GM21447 (cell line): ENCODE measurements at regions not wholly inside any gene's neighbourhood (a gene's known extent, or its start where the extent isn't known, plus 50 kb on each side); places are given as distances from the start of the nearest gene placed in this dataset.

Experiments used
- ATAC-seq: cut with Tn5 transposase; IDR thresholded peaks from one replicate; pipeline ENCODE4 v1.9.1; 2021; ENCODE audit not compliant: unreplicated experiment

DNA sequence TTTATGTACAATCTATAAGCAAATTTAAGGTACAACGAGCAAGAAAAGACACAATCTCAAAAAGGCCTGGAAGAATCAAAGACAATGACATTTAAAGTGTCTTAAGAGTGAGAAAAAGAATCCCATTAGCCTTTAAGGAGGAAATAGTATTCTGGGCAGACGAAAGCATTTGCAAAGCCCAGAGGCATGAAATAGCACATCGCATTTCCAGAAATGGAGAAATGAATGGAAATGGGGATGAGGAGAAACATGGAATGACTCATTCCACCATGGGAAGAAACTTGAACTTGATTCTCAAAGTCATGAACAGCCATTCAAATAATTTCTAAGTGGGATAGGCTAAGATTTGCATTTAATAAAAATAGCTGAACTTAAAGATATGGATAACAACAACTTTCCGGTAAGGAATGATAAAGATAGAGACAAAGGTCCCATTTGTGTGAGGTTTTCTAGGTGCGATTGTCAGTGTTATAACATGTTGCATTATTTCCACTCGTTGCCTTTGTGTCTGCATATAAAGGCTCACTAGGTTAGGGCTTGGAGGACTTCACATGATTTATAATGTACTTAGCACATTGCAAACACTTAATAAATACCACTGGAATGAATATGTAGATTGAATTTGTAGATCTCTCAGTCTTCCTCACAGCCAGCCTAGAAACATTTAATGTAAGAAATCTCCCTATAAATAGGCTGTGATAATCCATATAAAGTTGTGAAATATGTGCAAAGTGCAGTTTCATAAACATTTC lies 310.3 kb upstream of the KLF6 start:
- no peak for ATAC-seq

GRCh38 chr10:4094751-4095150 lies 309.7 kb upstream of the KLF6 start:
- ATAC-seq = no peak

- no peak for ATAC-seq
These were observed 308.4 kb upstream of the KLF6 start for GRCh38 chr10:4093438-4093837.

GRCh38 chr10:4088354-4089066 lies 303.5 kb upstream of the KLF6 start:
- no peak for ATAC-seq

- no peak for ATAC-seq
These were observed 301.3 kb upstream of the KLF6 start for GRCh38 chr10:4086131-4086898.

DNA sequence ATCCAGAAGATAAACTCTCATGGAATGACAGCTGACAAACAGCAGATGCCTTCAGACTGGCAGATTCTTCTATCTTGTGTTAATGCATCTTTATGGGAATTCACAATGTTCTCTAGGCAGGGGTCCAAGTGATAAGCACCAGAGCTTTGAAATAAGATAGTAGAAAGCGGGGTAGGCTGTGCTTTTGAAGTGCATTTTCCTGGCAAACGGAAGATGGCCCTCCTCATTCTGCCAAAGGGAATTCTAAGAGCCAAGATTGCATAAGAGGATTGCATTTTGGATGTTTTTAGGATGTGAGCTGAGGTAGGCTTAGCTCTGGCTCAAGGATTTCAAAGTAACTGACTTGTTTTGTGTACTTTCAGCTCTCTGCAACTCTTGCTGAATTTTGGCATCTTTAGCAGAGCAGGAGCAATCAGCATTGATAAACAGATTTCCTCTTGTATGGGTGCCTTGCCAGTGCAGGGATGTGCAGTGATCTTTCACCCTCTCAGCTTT lies 298.5 kb upstream of the KLF6 start:
- no peak for ATAC-seq

DNA sequence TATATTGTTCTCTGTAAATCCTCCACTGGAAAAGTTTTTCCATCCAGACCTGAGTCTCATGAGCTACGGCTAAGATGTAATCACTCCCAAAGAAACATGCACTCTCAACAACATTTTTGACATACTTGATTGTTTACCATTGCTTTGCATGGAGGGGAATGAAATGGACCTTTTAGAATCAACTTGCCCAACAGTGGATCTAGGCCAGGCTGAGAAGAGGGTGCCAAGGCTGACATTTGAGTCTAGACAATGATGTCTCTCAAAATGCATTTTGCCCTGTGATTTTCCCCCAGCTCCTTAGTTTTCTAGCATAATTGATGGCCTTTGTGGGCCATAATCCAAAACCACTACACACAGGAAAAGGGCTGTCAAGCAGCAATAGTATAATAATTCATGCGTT lies 297.9 kb upstream of the KLF6 start:
- ATAC-seq = no peak

GRCh38 chr10:4081685-4082111 lies 296.7 kb upstream of the KLF6 start:
- no peak for ATAC-seq

DNA sequence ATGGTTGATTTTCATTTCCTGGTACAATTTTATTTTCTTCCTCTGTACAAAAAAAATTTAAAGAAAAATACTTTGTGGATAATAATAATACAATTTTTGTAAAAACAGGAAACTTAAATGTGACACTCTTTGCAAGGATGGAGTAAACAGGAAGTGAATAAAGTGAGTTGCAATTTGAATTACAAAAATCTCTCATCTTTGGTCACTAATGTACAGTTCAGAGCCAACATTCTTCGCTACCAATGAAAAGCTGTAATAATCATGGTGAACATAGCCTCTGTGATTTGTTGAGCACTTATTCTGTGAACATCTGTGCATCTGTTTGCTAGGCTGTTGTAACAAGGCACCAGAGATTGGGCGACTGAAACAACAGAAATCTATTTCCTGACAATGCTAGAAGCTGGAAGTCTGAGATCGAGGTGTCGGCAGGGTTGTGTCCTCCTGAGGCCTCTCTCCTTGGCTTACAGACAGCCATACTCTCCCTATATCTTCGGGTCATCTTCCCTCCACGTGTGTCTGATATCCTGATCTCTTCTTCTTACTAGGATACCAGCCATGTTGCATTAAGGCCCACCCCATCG lies 295.3 kb upstream of the KLF6 start:
- ATAC-seq = no peak

- no peak for ATAC-seq
These were observed 294.8 kb upstream of the KLF6 start for GRCh38 chr10:4079803-4080202.

- no peak for ATAC-seq
These were observed 292.8 kb upstream of the KLF6 start for GRCh38 chr10:4077804-4078203.

DNA sequence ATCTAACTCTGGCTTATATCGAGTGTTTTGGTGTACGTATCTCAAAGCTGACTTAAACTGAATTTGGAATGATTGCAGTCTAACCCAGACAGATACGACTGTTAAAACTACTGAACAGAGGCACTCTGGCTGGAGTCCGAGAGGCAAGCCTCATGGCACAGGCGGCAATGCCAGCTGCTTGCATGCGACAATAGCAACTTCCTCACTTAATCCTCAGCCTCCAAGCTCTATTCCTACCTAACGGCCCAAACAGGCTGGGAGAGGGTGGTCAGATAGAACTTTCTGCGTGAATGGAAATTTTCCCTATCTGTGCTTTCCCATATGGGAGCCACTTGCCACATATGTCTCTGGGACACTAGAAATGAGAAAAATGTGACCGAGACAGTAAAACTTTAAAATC lies 292.0 kb upstream of the KLF6 start:
- no peak for ATAC-seq

- ATAC-seq = no peak
These were observed 290.4 kb upstream of the KLF6 start for GRCh38 chr10:4075443-4075842.

GRCh38 chr10:4074545-4075407 lies 289.8 kb upstream of the KLF6 start:
- ATAC-seq = no peak

DNA sequence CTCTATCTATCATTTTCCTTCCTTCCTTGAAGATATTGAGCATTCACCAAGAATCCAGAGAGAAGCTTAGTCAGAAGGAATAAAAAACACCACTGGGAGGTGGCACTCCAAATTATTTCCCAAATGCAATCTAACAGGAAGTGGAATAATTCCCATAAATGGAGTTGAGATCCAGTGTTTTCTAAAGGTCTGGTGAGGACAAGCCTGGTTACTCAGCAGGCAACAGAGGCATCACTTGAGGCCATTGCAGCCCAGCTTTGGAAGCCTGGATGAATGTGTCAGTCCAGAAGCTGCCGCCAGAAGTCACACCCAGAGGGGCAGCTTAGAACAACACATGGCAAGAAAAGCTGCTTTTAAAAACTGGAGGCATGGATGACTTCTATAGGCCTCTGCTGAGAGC lies 288.9 kb upstream of the KLF6 start:
- no peak for ATAC-seq

- ATAC-seq = no peak
These were observed 286.1 kb upstream of the KLF6 start for GRCh38 chr10:4070921-4071660.

GRCh38 chr10:4070184-4070583 lies 285.2 kb upstream of the KLF6 start:
- ATAC-seq = no peak

GRCh38 chr10:4069491-4069890 lies 284.5 kb upstream of the KLF6 start:
- no peak for ATAC-seq

- no peak for ATAC-seq
These were observed 283.6 kb upstream of the KLF6 start for GRCh38 chr10:4068629-4069028.
